ENCODE measurements at regions not wholly inside any gene's neighbourhood (a gene's known extent, or its start where the extent isn't known, plus 50 kb on each side); places are given as distances from the start of the nearest gene placed in this dataset.

- ChIA-PET CTCF (no interaction called here), POLR2A (no interaction called here)
- DNase-seq (ENCODE audit: extremely low spot score), result no peak
- TF ChIP-seq ARNT (IDR thresholded peaks at IDR 0.05), result no peak
- TF ChIP-seq L3MBTL2 (conservative IDR thresholded peaks at IDR 0.05), result no peak
- no peak for TF ChIP-seq HDGF (IDR thresholded peaks at IDR 0.05; ENCODE audit: borderline replicate concordance)
- no peak for TF ChIP-seq ELF4 (IDR thresholded peaks at IDR 0.05)
- TF ChIP-seq FOXK2 (IDR thresholded peaks at IDR 0.05), result no peak
Measured at GRCh38 chr4:144461906-144462305, 184.1 kb upstream of the HHIP start.

GRCh38 chr4:144463236-144463635, 182.7 kb upstream of the HHIP start:
- POLR2A ChIA-PET, result no interaction called here
- TF ChIP-seq NFRKB (IDR thresholded peaks at IDR 0.05) (no peak), BHLHE40 (IDR thresholded peaks at IDR 0.05; ENCODE audit: borderline replicate concordance) (no peak), TARDBP (IDR thresholded peaks at IDR 0.05) (no peak), HDGF (IDR thresholded peaks at IDR 0.05; ENCODE audit: borderline replicate concordance) (no peak), ZNF384 (IDR thresholded peaks at IDR 0.05) (no peak), ELF4 (IDR thresholded peaks at IDR 0.05) (no peak), LEF1 (IDR thresholded peaks at IDR 0.05; ENCODE audit: borderline replicate concordance) (no peak), L3MBTL2 (conservative IDR thresholded peaks at IDR 0.05) (no peak), FOXA1 (IDR thresholded peaks at IDR 0.05) (no peak), PKNOX1 (IDR thresholded peaks at IDR 0.05) (no peak), FOXM1 (IDR thresholded peaks at IDR 0.05; ENCODE audit: borderline replicate concordance) (no peak), SUZ12 (IDR thresholded peaks at IDR 0.05) (no peak)
- DNase-seq (ENCODE audit: extremely low spot score), result no peak
- CTCF ChIA-PET, result no interaction called here

- ChIA-PET CTCF (no interaction called here), POLR2A (no interaction called here)
- no peak for DNase-seq (ENCODE audit: extremely low spot score)
- TF ChIP-seq LEF1 (IDR thresholded peaks at IDR 0.05; ENCODE audit: borderline replicate concordance) (no peak), BHLHE40 (IDR thresholded peaks at IDR 0.05; ENCODE audit: borderline replicate concordance) (no peak), ELF4 (IDR thresholded peaks at IDR 0.05) (no peak), SUZ12 (IDR thresholded peaks at IDR 0.05) (no peak), TARDBP (IDR thresholded peaks at IDR 0.05) (no peak), FOXA1 (IDR thresholded peaks at IDR 0.05) (no peak), SP1 (IDR thresholded peaks at IDR 0.05) (no peak), FOXM1 (IDR thresholded peaks at IDR 0.05; ENCODE audit: borderline replicate concordance) (no peak), NFRKB (IDR thresholded peaks at IDR 0.05) (no peak), FOXK2 (IDR thresholded peaks at IDR 0.05) (no peak), L3MBTL2 (conservative IDR thresholded peaks at IDR 0.05) (no peak), HDGF (IDR thresholded peaks at IDR 0.05; ENCODE audit: borderline replicate concordance) (no peak), ZNF384 (IDR thresholded peaks at IDR 0.05) (no peak), PKNOX1 (IDR thresholded peaks at IDR 0.05) (no peak)
Measured at GRCh38 chr4:144463896-144464295, 182.1 kb upstream of the HHIP start.

GRCh38 chr4:144465546-144465945, 180.4 kb upstream of the HHIP start:
- TF ChIP-seq FOXK2 (IDR thresholded peaks at IDR 0.05) (no peak), TARDBP (IDR thresholded peaks at IDR 0.05) (no peak)
- CTCF ChIA-PET, result no interaction called here
- no peak for DNase-seq (ENCODE audit: extremely low spot score)
- POLR2A ChIA-PET, result no interaction called here

- CTCF ChIA-PET, result no interaction called here
- TF ChIP-seq SP1 (IDR thresholded peaks at IDR 0.05), result no peak
- POLR2A ChIA-PET, result no interaction called here
- DNase-seq (ENCODE audit: extremely low spot score), result no peak
Measured at GRCh38 chr4:144480068-144480467, 165.9 kb upstream of the HHIP start.

- TF ChIP-seq FOXK2 (IDR thresholded peaks at IDR 0.05) (no peak), LEF1 (IDR thresholded peaks at IDR 0.05; ENCODE audit: borderline replicate concordance) (no peak), CTBP1 (IDR thresholded peaks at IDR 0.05; ENCODE audit: borderline replicate concordance) (no peak), FOXM1 (IDR thresholded peaks at IDR 0.05; ENCODE audit: borderline replicate concordance) (no peak), SUZ12 (IDR thresholded peaks at IDR 0.05) (no peak), TARDBP (IDR thresholded peaks at IDR 0.05) (no peak)
- POLR2A ChIA-PET, result no interaction called here
- no peak for DNase-seq (ENCODE audit: extremely low spot score)
- CTCF ChIA-PET, result no interaction called here
Measured at GRCh38 chr4:144489831-144490230, 156.1 kb upstream of the HHIP start.

GRCh38 chr4:144494280-144494679, 151.7 kb upstream of the HHIP start:
- ChIA-PET CTCF (no interaction called here), POLR2A (no interaction called here)
- DNase-seq (ENCODE audit: extremely low spot score), result no peak
- no peak for TF ChIP-seq LEF1 (IDR thresholded peaks at IDR 0.05; ENCODE audit: borderline replicate concordance)
- no peak for TF ChIP-seq L3MBTL2 (conservative IDR thresholded peaks at IDR 0.05)
- TF ChIP-seq TARDBP (IDR thresholded peaks at IDR 0.05), result no peak
- TF ChIP-seq ARNT (IDR thresholded peaks at IDR 0.05), result no peak
- no peak for TF ChIP-seq HDGF (IDR thresholded peaks at IDR 0.05; ENCODE audit: borderline replicate concordance)
- TF ChIP-seq SUZ12 (IDR thresholded peaks at IDR 0.05), result no peak
- TF ChIP-seq CTBP1 (IDR thresholded peaks at IDR 0.05; ENCODE audit: borderline replicate concordance), result no peak
- no peak for TF ChIP-seq SP1 (IDR thresholded peaks at IDR 0.05)
- TF ChIP-seq NFRKB (IDR thresholded peaks at IDR 0.05), result no peak
- no peak for TF ChIP-seq FOXK2 (IDR thresholded peaks at IDR 0.05)
- no peak for TF ChIP-seq ELF4 (IDR thresholded peaks at IDR 0.05)
- no peak for TF ChIP-seq BHLHE40 (IDR thresholded peaks at IDR 0.05; ENCODE audit: borderline replicate concordance)
- TF ChIP-seq ZNF384 (IDR thresholded peaks at IDR 0.05), result no peak
- TF ChIP-seq FOXM1 (IDR thresholded peaks at IDR 0.05; ENCODE audit: borderline replicate concordance), result no peak
- TF ChIP-seq PKNOX1 (IDR thresholded peaks at IDR 0.05), result no peak
- no peak for TF ChIP-seq FOXA1 (IDR thresholded peaks at IDR 0.05)

Measured in HEK293T (cell line).